DMS53 treated with DMSO at 0.1 percent for 48 hours (cell line): ENCODE measurements at regions not wholly inside any gene's neighbourhood (a gene's known extent, or its start where the extent isn't known, plus 50 kb on each side); places are given as distances from the start of the nearest gene placed in this dataset.
"Not testable (repeated sequence)": the region's sequence is repeated elsewhere in the genome, so short reads cannot be mapped to it uniquely, and the experiment has no call there.

Experiments
- DNase-seq: peaks from one replicate; lab custom pipeline; 2025; ENCODE audit not compliant: unreplicated experiment; lab: John Stamatoyannopoulos, UW

- not testable (repeated sequence) for DNase-seq
Observed at GRCh38 chr12:92375504-92375903, 229.9 kb upstream of the BTG1 start.

DNA sequence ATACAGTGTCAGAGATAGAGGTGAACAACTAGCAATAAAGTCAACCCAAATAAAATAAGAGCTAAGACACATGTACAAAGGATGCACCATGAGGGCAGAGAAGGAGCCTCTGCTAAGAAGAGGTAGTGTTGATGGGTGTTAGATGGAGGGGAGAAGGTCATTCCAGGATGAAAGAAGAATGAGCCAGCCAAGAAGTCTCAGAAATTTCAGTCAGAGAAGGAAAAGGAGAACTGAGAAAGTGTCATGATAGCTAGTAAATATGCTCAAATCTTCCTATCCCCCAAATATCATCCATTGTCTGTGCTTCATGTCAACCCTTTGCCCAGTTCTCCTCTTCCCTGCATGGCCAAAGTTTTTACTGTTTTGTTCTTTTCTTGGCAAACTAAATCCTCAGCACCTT lies 225.2 kb upstream of the BTG1 start:
- no peak for DNase-seq

DNA sequence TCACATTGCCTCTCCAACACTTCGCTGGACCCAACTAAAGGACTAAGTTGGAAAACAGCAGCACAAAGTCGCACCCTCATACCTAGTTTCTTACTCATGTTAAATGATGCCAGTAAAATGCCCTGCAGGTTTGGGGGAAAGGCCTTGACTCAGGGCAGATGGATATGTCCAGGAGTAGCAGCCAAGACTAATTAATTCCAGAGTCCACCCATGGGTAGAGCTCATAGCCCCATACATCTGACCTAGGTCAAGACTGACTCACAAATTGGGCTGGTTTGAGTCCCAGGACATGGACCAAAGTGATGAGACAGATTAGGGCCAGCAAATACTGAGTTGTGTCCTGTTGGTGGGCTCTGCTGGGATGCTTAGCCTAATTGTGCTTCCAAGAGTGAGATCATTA lies 224.0 kb upstream of the BTG1 start:
- no peak for DNase-seq

DNA sequence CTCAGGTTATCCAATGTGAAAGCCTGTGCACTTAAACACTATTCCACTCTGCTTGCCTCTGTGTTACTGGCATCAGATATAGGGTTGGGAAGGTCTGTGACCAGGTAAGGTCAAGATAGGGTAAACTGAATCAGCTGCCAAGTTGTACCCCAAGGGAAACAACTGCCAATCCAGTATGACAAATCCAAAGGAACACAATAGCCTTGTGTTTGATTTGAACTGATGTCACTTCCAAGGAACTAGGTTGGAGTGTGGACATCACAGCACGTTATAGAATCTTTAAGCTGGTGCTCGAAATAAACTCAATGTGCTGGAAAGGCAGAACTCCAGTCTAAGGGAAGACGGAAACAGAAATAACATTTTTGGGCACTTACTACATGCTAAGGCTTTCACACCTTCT lies 223.4 kb upstream of the BTG1 start:
- DNase-seq = no peak

DNA sequence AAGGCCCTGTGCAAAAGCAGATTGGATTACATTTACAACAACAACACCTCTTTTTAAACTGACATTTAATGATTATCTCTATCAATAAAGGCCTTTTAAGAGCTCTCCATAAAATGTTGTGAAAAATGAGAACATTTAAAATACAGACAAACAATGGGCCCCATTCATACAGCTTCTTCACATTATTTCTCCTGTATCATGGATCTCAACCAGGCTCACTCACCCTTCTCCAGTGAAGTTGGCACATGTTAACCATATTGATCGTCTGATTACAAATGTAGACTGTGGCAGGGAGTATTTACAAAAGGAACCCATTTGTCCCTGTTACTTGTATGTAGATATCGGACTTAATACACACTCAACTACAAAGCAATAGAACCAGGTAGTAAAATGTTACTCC lies 220.2 kb upstream of the BTG1 start:
- DNase-seq = no peak

- DNase-seq = no peak
Observed at GRCh38 chr12:92365333-92365732, 219.7 kb upstream of the BTG1 start.

- no peak for DNase-seq
Observed at GRCh38 chr12:92363295-92364146, 217.9 kb upstream of the BTG1 start.

DNA sequence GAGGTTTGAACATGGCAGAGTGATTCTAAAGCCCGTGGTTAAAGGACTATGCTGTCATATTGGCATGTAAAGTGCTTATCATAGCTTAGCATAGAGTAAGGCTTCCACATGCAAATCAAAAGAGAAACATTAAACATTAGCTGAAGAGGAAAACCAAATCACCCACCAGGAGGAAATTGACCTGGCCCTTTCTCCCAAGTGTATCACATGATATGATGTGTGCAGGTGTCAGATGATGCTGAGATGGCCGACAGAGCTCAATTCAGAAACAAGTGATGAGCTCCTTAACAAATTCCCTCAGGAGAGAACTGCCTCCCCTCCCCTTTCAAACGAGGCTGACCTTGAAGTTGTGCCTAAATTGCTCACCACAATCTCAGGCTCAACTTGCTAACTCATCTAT lies 217.1 kb upstream of the BTG1 start:
- no peak for DNase-seq

GRCh38 chr12:92362126-92362525 lies 216.5 kb upstream of the BTG1 start:
- DNase-seq = no peak

DNA sequence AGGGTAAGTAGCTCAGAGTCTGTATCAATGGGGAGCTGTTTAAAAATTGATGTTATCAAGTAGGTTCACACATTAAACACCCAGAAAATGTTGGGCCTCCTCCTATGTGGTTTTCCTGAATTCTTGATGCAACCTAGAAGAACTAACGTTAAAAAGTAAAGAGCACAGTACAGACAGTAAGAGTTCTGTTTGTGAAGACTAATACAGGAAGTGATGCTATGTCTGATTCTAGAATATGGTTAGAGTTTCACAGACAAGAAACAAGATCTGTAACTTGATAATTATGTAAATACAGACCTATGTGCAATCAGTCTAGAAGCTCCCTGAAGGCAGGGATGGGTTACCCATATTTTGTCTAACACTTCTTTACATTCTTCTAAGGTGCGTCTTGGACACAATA lies 214.9 kb upstream of the BTG1 start:
- no peak for DNase-seq

- DNase-seq = no peak
Observed at GRCh38 chr12:92359581-92360209, 214.0 kb upstream of the BTG1 start.

DNA sequence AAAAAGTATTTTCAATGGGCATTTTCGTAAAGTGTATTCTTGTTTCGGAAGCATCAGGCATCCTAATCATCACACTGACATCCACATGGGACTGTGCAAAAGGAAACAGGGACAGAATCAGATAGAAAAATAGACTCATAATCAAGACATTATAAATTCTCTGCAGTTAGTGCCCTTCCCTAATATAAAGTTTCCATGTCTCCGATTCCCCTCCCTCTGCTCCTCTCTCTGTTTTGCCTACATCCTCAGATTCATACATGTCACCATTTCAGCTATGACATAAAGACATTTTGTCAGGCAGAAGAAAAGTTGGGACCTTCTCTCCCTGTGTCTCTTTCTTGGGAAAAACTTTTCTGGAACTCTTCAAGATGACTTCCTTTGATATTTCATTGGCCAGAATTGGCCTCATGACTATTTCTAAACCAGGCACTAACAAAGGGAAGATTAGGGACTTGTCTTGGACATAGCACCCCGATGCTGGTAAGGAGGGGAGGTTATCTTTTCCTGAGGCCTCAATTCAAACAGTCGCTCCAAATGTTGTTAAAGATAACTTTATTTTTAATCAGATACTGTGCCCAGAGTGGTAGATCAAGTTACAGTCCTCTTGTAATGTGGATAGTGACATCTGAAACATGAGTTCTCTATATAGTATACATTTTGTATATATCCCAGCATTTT lies 212.1 kb upstream of the BTG1 start:
- no peak for DNase-seq

GRCh38 chr12:92356425-92356824 lies 210.8 kb upstream of the BTG1 start:
- no peak for DNase-seq

GRCh38 chr12:92349635-92350034 lies 204.0 kb upstream of the BTG1 start:
- DNase-seq = no peak

DNA sequence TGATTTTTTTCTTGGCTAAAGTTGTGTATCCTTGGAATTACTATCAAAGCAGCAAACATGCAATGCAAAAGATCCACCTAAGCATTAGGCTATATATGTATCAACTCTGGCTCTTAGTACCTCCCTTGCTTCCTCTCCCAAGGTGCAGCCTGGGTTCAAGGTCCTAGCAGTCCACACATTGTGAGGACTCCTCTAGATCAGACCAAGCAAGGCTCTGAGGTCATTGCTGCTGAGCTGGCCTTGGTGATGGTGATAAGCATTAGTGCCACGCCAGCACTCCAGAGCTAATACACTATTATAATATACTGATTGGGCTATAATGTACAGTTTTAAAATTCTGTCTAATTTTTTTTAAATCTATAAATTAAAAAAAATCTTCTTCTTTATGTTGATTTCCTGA lies 196.9 kb upstream of the BTG1 start:
- no peak for DNase-seq

DNA sequence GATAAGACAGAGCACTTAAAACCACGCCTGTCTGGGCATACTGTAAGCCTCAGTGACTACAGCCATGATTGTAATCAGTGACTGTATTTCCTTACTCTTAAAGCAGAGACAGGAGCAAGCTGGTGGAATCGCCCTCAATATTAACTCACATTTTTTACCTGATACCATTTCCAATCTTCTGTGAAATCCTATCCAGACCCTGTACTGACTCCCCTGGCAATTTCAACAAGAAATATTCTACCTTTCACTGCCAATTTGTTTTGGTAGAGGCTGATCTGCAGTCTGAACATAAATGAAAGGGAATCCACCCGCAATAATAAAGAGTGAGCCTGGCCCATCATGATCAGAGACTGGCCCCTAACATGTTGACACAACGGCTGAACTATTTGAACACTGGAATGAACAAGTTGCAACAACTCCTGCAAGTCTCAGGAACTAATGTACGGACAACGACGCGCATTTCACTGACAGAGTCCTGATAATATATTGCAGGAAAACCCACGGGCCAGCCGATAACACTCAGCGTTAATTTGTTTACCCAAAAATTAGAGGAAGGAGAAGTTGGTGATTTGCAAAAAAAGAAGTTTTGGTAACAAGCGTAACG lies 195.5 kb upstream of the BTG1 start:
- DNase-seq = no peak

DNA sequence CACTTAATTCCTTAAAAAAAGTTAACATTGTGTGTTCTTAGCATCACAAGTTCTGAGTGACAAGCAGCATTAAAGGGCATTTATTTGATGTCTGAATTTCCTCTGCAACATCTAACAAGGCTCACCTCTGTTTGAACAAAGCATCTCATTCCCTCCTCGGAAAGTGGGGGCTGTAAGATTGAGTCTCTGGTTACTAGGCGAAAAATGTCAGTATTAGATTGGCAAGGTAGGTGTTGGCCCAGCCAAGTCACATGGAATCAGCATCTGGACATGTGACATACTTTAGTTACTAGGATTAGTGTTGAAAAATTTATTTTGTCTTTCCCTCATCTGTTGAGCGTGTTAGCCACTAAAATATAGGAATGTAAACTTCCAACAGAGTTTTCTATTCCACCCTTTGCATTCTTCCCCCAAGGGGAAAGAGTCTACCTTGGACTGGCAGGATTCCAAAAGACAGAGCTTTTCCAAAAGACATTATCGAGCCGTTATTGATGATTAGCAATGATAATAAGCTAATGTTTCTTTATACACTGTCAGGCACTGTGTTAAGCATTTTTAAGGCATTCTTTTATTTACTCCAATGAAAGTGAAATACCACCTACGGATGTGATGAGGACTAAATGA lies 194.9 kb upstream of the BTG1 start:
- DNase-seq = no peak

- DNase-seq = no peak
Observed at GRCh38 chr12:92340003-92340402, 194.4 kb upstream of the BTG1 start.

- DNase-seq = no peak
Observed at GRCh38 chr12:92339198-92339821, 193.7 kb upstream of the BTG1 start.

DNA sequence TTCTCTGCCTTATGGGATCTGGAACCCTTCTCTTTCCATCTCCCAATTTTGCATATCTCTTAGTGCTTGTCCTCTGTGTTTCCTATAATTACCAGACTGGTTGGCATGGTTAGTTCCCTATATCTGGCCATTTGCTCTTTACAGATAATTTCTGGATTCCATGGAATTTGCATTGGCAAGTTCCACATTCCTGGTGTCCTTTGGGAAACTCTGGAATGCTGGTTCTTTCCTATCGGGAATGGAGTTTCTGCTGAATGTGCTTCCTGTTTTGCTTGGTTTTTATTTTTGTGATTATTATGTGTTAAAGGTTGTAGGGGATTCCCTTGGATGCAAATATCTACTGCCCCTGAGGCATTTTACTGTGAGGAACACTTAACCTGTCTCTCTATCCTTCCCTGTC lies 193.0 kb upstream of the BTG1 start:
- DNase-seq = no peak

DNA sequence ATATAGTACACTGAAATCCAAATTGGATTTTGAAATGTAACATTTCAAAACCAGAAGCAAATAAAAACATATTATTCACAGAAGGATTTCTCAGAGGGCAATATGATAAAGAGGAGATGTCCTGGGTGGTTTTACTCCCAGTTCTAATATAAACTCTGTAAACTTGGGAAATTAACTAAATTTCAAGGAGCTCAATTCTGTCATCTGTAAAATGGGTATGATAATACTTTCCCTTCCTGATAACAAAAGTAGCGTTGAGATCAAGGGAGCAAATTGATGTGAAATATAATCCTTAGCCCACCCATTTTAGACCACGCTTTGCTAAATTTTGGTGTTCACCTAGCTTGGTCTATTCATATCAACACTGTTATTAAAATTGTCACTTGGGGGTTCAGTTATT lies 192.5 kb upstream of the BTG1 start:
- no peak for DNase-seq
